ENCODE measurements at regions not wholly inside any gene's neighbourhood (a gene's known extent, or its start where the extent isn't known, plus 50 kb on each side); places are given as distances from the start of the nearest gene placed in this dataset.

- H3K36me3 ChIP-seq, result no peaks in the 10 kb centered on the region
- H3K4me1 ChIP-seq, result no peaks in the 10 kb centered on the region
- DNase-seq (ENCODE audit: low spot score in 2 of 2), result no peak
- no peaks in the 10 kb centered on the region for H3K27me3 ChIP-seq
- no peak for TF ChIP-seq EP300 (IDR thresholded peaks at IDR 0.05)
- TF ChIP-seq POLR2A (IDR thresholded peaks at IDR 0.05), result no peak
- TF ChIP-seq CTCF (IDR thresholded peaks at IDR 0.05), result no peak
- no peak overlapping the region for H3K4me3 ChIP-seq
- H3K27ac ChIP-seq, result no peak overlapping the region
- no peaks in the 10 kb centered on the region for H3K9me3 ChIP-seq
These were observed 461.4 kb upstream of the ZNF608 start for GRCh38 chr5:125207856-125208255.

GRCh38 chr5:125209650-125210049 lies 463.2 kb upstream of the ZNF608 start:
- Histone ChIP-seq H3K4me3 (no peak overlapping the region), H3K9me3 (no peaks in the 10 kb centered on the region), H3K36me3 (no peaks in the 10 kb centered on the region), H3K4me1 (no peaks in the 10 kb centered on the region), H3K27me3 (no peaks in the 10 kb centered on the region), H3K27ac (no peak overlapping the region)
- no peak for TF ChIP-seq EP300 (IDR thresholded peaks at IDR 0.05)
- no peak for TF ChIP-seq CTCF (IDR thresholded peaks at IDR 0.05)
- no peak for DNase-seq (ENCODE audit: low spot score in 2 of 2)
- WGBS, 2 donors, result 77 to 90% methylated on average over 2 of the region's 2 CpGs

GRCh38 chr5:125210242-125210947 lies 464.0 kb upstream of the ZNF608 start:
- H3K27ac ChIP-seq, result no peak overlapping the region

GRCh38 chr5:125214080-125214479 lies 467.6 kb upstream of the ZNF608 start:
- Histone ChIP-seq H3K9me3 (peaks cover 0 to 5% (median 0%) of the 10 kb centered on the region in 4 donors), H3K27me3 (no peaks in the 10 kb centered on the region), H3K4me3 (no peak overlapping the region), H3K4me1 (no peaks in the 10 kb centered on the region), H3K27ac (no peak overlapping the region), H3K36me3 (no peaks in the 10 kb centered on the region)
- no peak for DNase-seq (ENCODE audit: low spot score in 2 of 2)
- 80 to 91% methylated on average over 3 of the region's 3 CpGs for WGBS, 2 donors
- TF ChIP-seq POLR2A (IDR thresholded peaks at IDR 0.05), result no peak
- TF ChIP-seq CTCF (IDR thresholded peaks at IDR 0.05), result no peak
- no peak for TF ChIP-seq EP300 (IDR thresholded peaks at IDR 0.05)

More at GRCh38 chr5:125210242-125210947, 464.0 kb upstream of the ZNF608 start:
- Histone ChIP-seq H3K9me3 (no peaks in the 10 kb centered on the region), H3K4me1 (no peaks in the 10 kb centered on the region), H3K36me3 (no peaks in the 10 kb centered on the region), H3K4me3 (no peak overlapping the region), H3K27me3 (no peaks in the 10 kb centered on the region)
- no peak for DNase-seq (ENCODE audit: low spot score in 2 of 2)
- TF ChIP-seq CTCF (IDR thresholded peaks at IDR 0.05), result no peak
- no peak for TF ChIP-seq POLR2A (IDR thresholded peaks at IDR 0.05)
- no peak for TF ChIP-seq EP300 (IDR thresholded peaks at IDR 0.05)
- 0 to 95% methylated on average over 1 of the region's 1 CpG for WGBS, 2 donors

GRCh38 chr5:125215593-125215992 lies 469.2 kb upstream of the ZNF608 start:
- Histone ChIP-seq H3K27me3 (no peaks in the 10 kb centered on the region), H3K9me3 (peaks cover 0 to 5% (median 0%) of the 10 kb centered on the region in 4 donors), H3K4me3 (no peak overlapping the region), H3K27ac (no peak overlapping the region), H3K36me3 (no peaks in the 10 kb centered on the region), H3K4me1 (no peaks in the 10 kb centered on the region)
- no peak for DNase-seq (ENCODE audit: low spot score in 2 of 2)
- WGBS, 2 donors, result 100% methylated on average over 1 of the region's 1 CpG
- TF ChIP-seq EP300 (IDR thresholded peaks at IDR 0.05), result no peak
- TF ChIP-seq CTCF (IDR thresholded peaks at IDR 0.05), result no peak
- TF ChIP-seq POLR2A (IDR thresholded peaks at IDR 0.05), result no peak

Measured in tibial nerve (tissue), 4 donors.